DND-41 (cell line): ENCODE measurements at regions not wholly inside any gene's neighbourhood (a gene's known extent, or its start where the extent isn't known, plus 50 kb on each side); places are given as distances from the start of the nearest gene placed in this dataset.

Experiments used
- ATAC-seq: fragments of 200-7000 bp; cut with Tn5 transposase; 3 replicates; pipeline ENCODE4 v1.9.1; 2021; ENCODE audit warnings: low read depth; ENCODE audit not compliant: insufficient read depth
- DNase-seq: peaks from one replicate; pipeline ENCODE4 v3.0.0-alpha.2; 2020
- H2AFZ ChIP-seq: 2 replicates; pipeline ENCODE4 v1.6.0; 2012; ENCODE audit warnings: low read depth, low read length
- H3K27ac ChIP-seq: 2 replicates; pipeline ENCODE4 v1.5.1; 2012; ENCODE audit warnings: low read length, inconsistent platforms
- H3K27me3 ChIP-seq: fragments of 200-600 bp; sonication (generic); 2 replicates; pipeline ENCODE4 v1.6.0; 2012; ENCODE audit warnings: low read length, mild to moderate bottlenecking, inconsistent platforms; ENCODE audit not compliant: insufficient read depth, poor library complexity
- H3K36me3 ChIP-seq: 2 replicates; pipeline ENCODE4 v1.5.1; 2012; ENCODE audit warnings: low read length, inconsistent platforms; ENCODE audit not compliant: insufficient read depth
- H3K4me1 ChIP-seq: 2 replicates; pipeline ENCODE4 v1.5.1; 2012; ENCODE audit warnings: mild to moderate bottlenecking, low read length; ENCODE audit not compliant: insufficient read depth
- H3K4me2 ChIP-seq: 2 replicates; pipeline ENCODE4 v1.6.0; 2012; ENCODE audit warnings: mild to moderate bottlenecking, moderate library complexity, low read length, inconsistent platforms; ENCODE audit not compliant: insufficient read depth
- H3K4me3 ChIP-seq, 2 experiments: fragments of 200-600 bp in 1 of 2; shearing (Covaris generic) in 1 of 2; 2 replicates each; pipeline ENCODE4 v1.5.1; 2012 to 2016; ENCODE audit warnings: inconsistent platforms in 2 of 2, low read length in 2 of 2, mild to moderate bottlenecking in 2 of 2, low read depth in 1 of 2, moderate library complexity in 1 of 2
- H3K79me2 ChIP-seq: 2 replicates; pipeline ENCODE4 v1.6.0; 2012; ENCODE audit warnings: low read length, inconsistent platforms; ENCODE audit not compliant: insufficient read depth
- H3K9ac ChIP-seq: 2 replicates; pipeline ENCODE4 v1.6.0; 2012; ENCODE audit warnings: low read depth, mild to moderate bottlenecking, inconsistent platforms, low read length, moderate library complexity
- H3K9me3 ChIP-seq: 2 replicates; pipeline ENCODE4 v1.5.1; 2012; ENCODE audit warnings: low read length, moderate library complexity, mild to moderate bottlenecking, inconsistent platforms; ENCODE audit not compliant: insufficient read depth, severe bottlenecking
- H4K20me1 ChIP-seq: 2 replicates; pipeline ENCODE4 v1.6.0; 2012; ENCODE audit warnings: low read length; ENCODE audit not compliant: insufficient read depth
- EZH2 ChIP-seq: IDR thresholded peaks from 3 replicates; pipeline ENCODE4 v1.6.1; 2012; ENCODE audit warnings: borderline replicate concordance, low read depth, mild to moderate bottlenecking, moderate library complexity, low read length, inconsistent platforms; ENCODE audit not compliant: severe bottlenecking
- TF ChIP-seq, protein P1 (sequence below): IDR thresholded peaks from 2 replicates; pipeline ENCODE4 v1.5.1; 2012; ENCODE audit warnings: borderline replicate concordance, low read length, moderate library complexity, mild to moderate bottlenecking; ENCODE audit not compliant: poor library complexity, severe bottlenecking; ENCODE audit errors: extremely low read depth

DNA sequence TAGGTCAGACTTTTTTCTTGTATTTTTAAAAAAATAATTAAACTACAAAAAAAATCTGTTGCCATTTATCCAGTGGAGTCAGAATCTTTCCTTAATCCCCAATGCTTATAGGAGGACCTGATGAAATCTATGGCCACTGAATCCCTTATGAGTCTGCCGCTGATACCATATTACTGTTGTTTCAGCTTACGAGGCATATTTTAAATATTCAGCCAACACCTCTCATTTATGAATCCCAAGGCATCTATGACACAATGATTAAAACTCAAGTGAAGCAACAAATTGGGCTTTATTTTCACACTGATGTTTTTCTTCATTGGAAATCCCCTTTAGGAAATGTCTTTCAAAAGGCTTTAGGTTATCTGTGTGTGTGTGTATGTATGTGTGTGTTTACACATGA lies 137.8 kb upstream of the PUDP start:
- no peaks in the 10 kb centered on the region for H3K36me3 ChIP-seq
- H3K79me2 ChIP-seq: no peaks in the 10 kb centered on the region
- DNase-seq (no peak), ATAC-seq (no peak)
- no peak for TF ChIP-seq EZH2
- TF ChIP-seq, protein P1, sequence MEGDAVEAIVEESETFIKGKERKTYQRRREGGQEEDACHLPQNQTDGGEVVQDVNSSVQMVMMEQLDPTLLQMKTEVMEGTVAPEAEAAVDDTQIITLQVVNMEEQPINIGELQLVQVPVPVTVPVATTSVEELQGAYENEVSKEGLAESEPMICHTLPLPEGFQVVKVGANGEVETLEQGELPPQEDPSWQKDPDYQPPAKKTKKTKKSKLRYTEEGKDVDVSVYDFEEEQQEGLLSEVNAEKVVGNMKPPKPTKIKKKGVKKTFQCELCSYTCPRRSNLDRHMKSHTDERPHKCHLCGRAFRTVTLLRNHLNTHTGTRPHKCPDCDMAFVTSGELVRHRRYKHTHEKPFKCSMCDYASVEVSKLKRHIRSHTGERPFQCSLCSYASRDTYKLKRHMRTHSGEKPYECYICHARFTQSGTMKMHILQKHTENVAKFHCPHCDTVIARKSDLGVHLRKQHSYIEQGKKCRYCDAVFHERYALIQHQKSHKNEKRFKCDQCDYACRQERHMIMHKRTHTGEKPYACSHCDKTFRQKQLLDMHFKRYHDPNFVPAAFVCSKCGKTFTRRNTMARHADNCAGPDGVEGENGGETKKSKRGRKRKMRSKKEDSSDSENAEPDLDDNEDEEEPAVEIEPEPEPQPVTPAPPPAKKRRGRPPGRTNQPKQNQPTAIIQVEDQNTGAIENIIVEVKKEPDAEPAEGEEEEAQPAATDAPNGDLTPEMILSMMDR: no peak
- H3K4me3 ChIP-seq: no peak overlapping the region
- no peak overlapping the region for H3K9ac ChIP-seq
- no peaks in the 10 kb centered on the region for H4K20me1 ChIP-seq
- no peak overlapping the region for H2AFZ ChIP-seq
- H3K27me3 ChIP-seq: no peaks in the 10 kb centered on the region
- H3K9me3 ChIP-seq: no peaks in the 10 kb centered on the region
- no peak overlapping the region for H3K27ac ChIP-seq
- H3K4me2 ChIP-seq: no peak overlapping the region
- H3K4me1 ChIP-seq: no peaks in the 10 kb centered on the region

- no peak for TF ChIP-seq EZH2
- TF ChIP-seq, protein P1: no peak
- Histone ChIP-seq H3K4me1 (no peaks in the 10 kb centered on the region), H3K27ac (no peak overlapping the region), H3K36me3 (peaks cover 2% of the 10 kb centered on the region; the same call in 1 of the 2 replicates), H3K9ac (no peak overlapping the region), H3K27me3 (no peaks in the 10 kb centered on the region), H2AFZ (no peak overlapping the region), H3K4me3 (no peak overlapping the region), H4K20me1 (no peaks in the 10 kb centered on the region), H3K79me2 (no peaks in the 10 kb centered on the region), H3K4me2 (no peak overlapping the region), H3K9me3 (no peaks in the 10 kb centered on the region)
- DNase-seq: no peak
- ATAC-seq: no peak
Observed at GRCh38 chrX:7283741-7284140, 135.8 kb upstream of the PUDP start.

DNA sequence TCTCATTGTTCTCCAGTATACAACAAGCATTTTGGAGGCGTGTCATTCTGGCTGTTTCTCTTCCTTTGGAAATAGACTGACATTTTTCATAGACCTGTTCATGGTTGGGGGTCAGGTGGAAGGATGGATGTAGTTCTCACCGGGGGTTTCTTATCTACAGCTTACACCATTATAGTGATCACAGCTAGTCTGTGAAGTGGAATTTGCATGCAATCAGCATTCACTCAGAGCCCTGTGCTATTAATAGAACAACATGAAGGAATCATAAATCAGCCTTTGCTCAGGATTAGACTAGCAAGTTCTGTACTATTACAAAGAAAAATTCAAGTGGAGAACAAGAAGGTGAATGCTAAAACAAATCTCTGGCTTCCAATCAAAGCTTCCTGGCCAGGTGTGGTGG lies 132.6 kb upstream of the PUDP start:
- H3K79me2 ChIP-seq: no peaks in the 10 kb centered on the region
- no peak for DNase-seq
- H3K4me3 ChIP-seq: no peak overlapping the region
- no peak overlapping the region for H3K4me2 ChIP-seq
- H3K9me3 ChIP-seq: no peaks in the 10 kb centered on the region
- H3K27ac ChIP-seq: no peak overlapping the region
- H3K4me1 ChIP-seq: no peaks in the 10 kb centered on the region
- ATAC-seq: no peak
- peaks cover 7% of the 10 kb centered on the region for H3K36me3 ChIP-seq
- no peaks in the 10 kb centered on the region for H4K20me1 ChIP-seq
- no peaks in the 10 kb centered on the region for H3K27me3 ChIP-seq
- no peak overlapping the region for H3K9ac ChIP-seq
- no peak for TF ChIP-seq EZH2
- TF ChIP-seq, protein P1: no peak
- no peak overlapping the region for H2AFZ ChIP-seq

DNA sequence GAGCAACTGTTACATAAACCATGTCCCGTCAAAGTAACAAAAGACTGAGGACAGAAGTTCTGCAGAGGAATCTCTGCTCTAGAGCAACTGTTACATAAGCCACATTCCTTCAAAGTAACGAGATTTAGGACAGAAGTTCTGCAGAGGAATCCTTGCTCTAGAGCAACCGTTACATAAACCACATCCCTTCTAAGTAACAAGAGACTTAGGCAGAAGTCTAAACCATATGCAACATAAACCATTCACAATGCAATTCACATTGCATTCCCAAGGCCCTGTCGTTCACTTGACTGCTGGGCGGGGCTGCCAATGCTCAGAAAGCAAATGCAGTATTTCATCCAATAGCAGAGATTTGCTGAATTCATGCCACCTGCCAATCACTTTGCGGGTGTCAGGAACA lies 124.4 kb upstream of the PUDP start:
- Histone ChIP-seq H3K9ac (no peak overlapping the region), H3K79me2 (no peaks in the 10 kb centered on the region), H3K4me1 (no peaks in the 10 kb centered on the region), H3K9me3 (no peaks in the 10 kb centered on the region), H3K4me2 (no peak overlapping the region), H3K27ac (no peak overlapping the region), H3K36me3 (peaks cover 5% of the 10 kb centered on the region; the same call in 1 of the 2 replicates), H2AFZ (no peak overlapping the region), H3K27me3 (no peaks in the 10 kb centered on the region), H3K4me3 (no peak overlapping the region), H4K20me1 (no peaks in the 10 kb centered on the region)
- TF ChIP-seq, protein P1: no peak
- TF ChIP-seq EZH2: no peak
- DNase-seq: no peak
- ATAC-seq: no peak
